Breast epithelium (tissue), 3 donors: ENCODE measurements at regions not wholly inside any gene's neighbourhood (a gene's known extent, or its start where the extent isn't known, plus 50 kb on each side); places are given as distances from the start of the nearest gene placed in this dataset.

Experiments used
- CTCF ChIP-seq, 3 donors: fragments of 450-650 bp; IDR thresholded peaks; one replicate each; pipeline ENCODE4 v1.5.1; 2016 to 2017; ENCODE audit warnings: antibody characterized with exemption in 3 of 3, mild to moderate bottlenecking in 3 of 3, moderate library complexity in 3 of 3
- POLR2A ChIP-seq: fragments of 450-650 bp; IDR thresholded peaks from one replicate; pipeline ENCODE4 v1.6.1; 2016; ENCODE audit warnings: antibody characterized with exemption, mild to moderate bottlenecking, moderate library complexity

- TF ChIP-seq CTCF (IDR thresholded peaks at IDR 0.05) (no peak), POLR2A (no peak)
Measured at GRCh38 chr20:10986586-10986985, 312.8 kb upstream of the JAG1 start.
